ENCODE measurements at regions not wholly inside any gene's neighbourhood (a gene's known extent, or its start where the extent isn't known, plus 50 kb on each side); places are given as distances from the start of the nearest gene placed in this dataset.

- H3K27ac Mint-ChIP-seq = no peak overlapping the region
- intact Hi-C loops (cut with micrococcal nuclease) = no loop called here
- no peak for TF ChIP-seq CTCF (IDR thresholded peaks at IDR 0.05)
- no peaks in the 10 kb centered on the region for H3K36me3 Mint-ChIP-seq (ENCODE audit: low read depth)
- no peak for ATAC-seq (ENCODE audit: low read depth)
- POLR2A ChIA-PET = no interaction called here
- no peaks in the 10 kb centered on the region for H3K27me3 Mint-ChIP-seq
- H3K4me3 Mint-ChIP-seq = no peak overlapping the region
- H3K9me3 Mint-ChIP-seq = no peaks in the 10 kb centered on the region
- no peak for DNase-seq
- no peaks in the 10 kb centered on the region for H3K4me1 Mint-ChIP-seq
- CTCF ChIA-PET = no interaction called here
These were observed 407.9 kb downstream of the PLA2G4A start for GRCh38 chr1:187236676-187237075.

GRCh38 chr1:187237542-187237941, 408.8 kb downstream of the PLA2G4A start:
- no peak for TF ChIP-seq CTCF (IDR thresholded peaks at IDR 0.05)
- H3K9me3 Mint-ChIP-seq = no peaks in the 10 kb centered on the region
- no peak for ATAC-seq (ENCODE audit: low read depth)
- POLR2A ChIA-PET = no interaction called here
- H3K27me3 Mint-ChIP-seq = no peaks in the 10 kb centered on the region
- intact Hi-C loops (cut with micrococcal nuclease) = no loop called here
- no peak overlapping the region for H3K27ac Mint-ChIP-seq
- H3K4me1 Mint-ChIP-seq = no peaks in the 10 kb centered on the region
- no peak overlapping the region for H3K4me3 Mint-ChIP-seq
- no peaks in the 10 kb centered on the region for H3K36me3 Mint-ChIP-seq (ENCODE audit: low read depth)
- no peak for DNase-seq
- CTCF ChIA-PET = no interaction called here

- H3K4me1 Mint-ChIP-seq = no peaks in the 10 kb centered on the region
- CTCF ChIA-PET = no interaction called here
- POLR2A ChIA-PET = no interaction called here
- ATAC-seq (ENCODE audit: low read depth) (no peak), DNase-seq (no peak)
- no peak overlapping the region for H3K4me3 Mint-ChIP-seq
- intact Hi-C loops (cut with micrococcal nuclease) = no loop called here
- TF ChIP-seq CTCF (IDR thresholded peaks at IDR 0.05) = no peak
- no peaks in the 10 kb centered on the region for H3K27me3 Mint-ChIP-seq
- H3K36me3 Mint-ChIP-seq (ENCODE audit: low read depth) = no peaks in the 10 kb centered on the region
- peaks cover 7% of the 10 kb centered on the region for H3K9me3 Mint-ChIP-seq
- H3K27ac Mint-ChIP-seq = no peak overlapping the region
These were observed 413.2 kb downstream of the PLA2G4A start for GRCh38 chr1:187241971-187242370.

GRCh38 chr1:187244623-187245022, 415.9 kb downstream of the PLA2G4A start:
- no peak for ATAC-seq (ENCODE audit: low read depth)
- Mint-ChIP-seq H3K4me1 (no peaks in the 10 kb centered on the region), H3K36me3 (ENCODE audit: low read depth) (no peaks in the 10 kb centered on the region), H3K4me3 (no peak overlapping the region), H3K9me3 (peaks cover 7% of the 10 kb centered on the region), H3K27me3 (no peaks in the 10 kb centered on the region), H3K27ac (no peak overlapping the region)
- ChIA-PET POLR2A (no interaction called here), CTCF (no interaction called here)
- DNase-seq = no peak
- intact Hi-C loops (cut with micrococcal nuclease) = no loop called here
- no peak for TF ChIP-seq CTCF (IDR thresholded peaks at IDR 0.05)

GRCh38 chr1:187245201-187245600, 416.5 kb downstream of the PLA2G4A start:
- H3K27me3 Mint-ChIP-seq = no peaks in the 10 kb centered on the region
- ChIA-PET POLR2A (no interaction called here), CTCF (no interaction called here)
- H3K36me3 Mint-ChIP-seq (ENCODE audit: low read depth) = no peaks in the 10 kb centered on the region
- no peak for DNase-seq
- H3K4me3 Mint-ChIP-seq = no peak overlapping the region
- H3K9me3 Mint-ChIP-seq = peaks cover 7% of the 10 kb centered on the region
- no peak overlapping the region for H3K27ac Mint-ChIP-seq
- TF ChIP-seq CTCF (IDR thresholded peaks at IDR 0.05) = no peak
- H3K4me1 Mint-ChIP-seq = no peaks in the 10 kb centered on the region
- ATAC-seq (ENCODE audit: low read depth) = no peak
- intact Hi-C loops (cut with micrococcal nuclease) = no loop called here

Measured in activated B cell treated with CpG ODN at 0.5 μM for 24 hours (primary cell).